GM12878 (cell line): ENCODE measurements at regions not wholly inside any gene's neighbourhood (a gene's known extent, or its start where the extent isn't known, plus 50 kb on each side); places are given as distances from the start of the nearest gene placed in this dataset.
"Not testable (repeated sequence)": the region's sequence is repeated elsewhere in the genome, so short reads cannot be mapped to it uniquely, and the experiment has no call there.

Source experiments
- ATAC-seq: fragments of 200-7000 bp; cut with Tn5 transposase; 3 replicates; pipeline ENCODE4 v1.9.1; 2020; ENCODE audit warnings: mild to moderate bottlenecking, moderate library complexity
- BruUV-seq: library from RNA; stranded (reverse); fragments of 400-500 nt; replicated peaks from 2 replicates; lab custom pipeline; 2021; lab: Mats Ljungman, UMichigan
- CTCF ChIA-PET: fragments of 300-600 bp; sonication (Branson Sonifier 250); formaldehyde crosslinking; extraction: SDS; loops from one replicate; lab custom pipeline; 2021; ENCODE audit warnings: inconsistent platforms; lab: Yijun Ruan, JAX
- POLR2A ChIA-PET: fragments of 350-600 bp; formaldehyde crosslinking; extraction: SDS; loops from one replicate; lab custom pipeline; 2021; ENCODE audit warnings: inconsistent platforms; lab: Charles Lee
- RAD21 ChIA-PET: fragments of 300-600 bp; sonication (Branson Sonifier 250); formaldehyde crosslinking; loops from one replicate; lab custom pipeline; 2023; ENCODE audit warnings: antibody characterized with exemption; ENCODE audit not compliant: unreplicated experiment; lab: Charles Lee
- SMC1A ChIA-PET: fragments of 300-600 bp; sonication (Branson Sonifier 250); formaldehyde crosslinking; loops from one replicate; lab custom pipeline; 2023; ENCODE audit not compliant: unreplicated experiment, uncharacterized antibody; lab: Charles Lee
- DNase-seq: peaks from one replicate; pipeline ENCODE4 v3.0.0-alpha.2; 2011; ENCODE audit warnings: low read depth, low spot score
- FAIRE-seq: peaks from 3 replicates; lab custom pipeline; 2011; peaks lifted over from hg19 to GRCh38; lab: Jason Lieb, UNC
- H2AFZ ChIP-seq: 2 replicates; pipeline ENCODE4 v1.6.0; 2011; ENCODE audit warnings: low read depth, low read length, control low read depth; ENCODE audit not compliant: control insufficient read depth
- H3K27ac ChIP-seq: 2 replicates; pipeline ENCODE4 v1.5.1; 2011; ENCODE audit warnings: control low read depth; ENCODE audit not compliant: control insufficient read depth, insufficient read depth
- H3K27me3 ChIP-seq, 2 experiments: replicated peaks in 1 of 2; 2 replicates each; pipeline versions ENCODE4 v1.6.0 to v1.6.1; 2011; ENCODE audit warnings: low read length in 1 of 2; ENCODE audit not compliant: control insufficient read depth in 2 of 2, insufficient read depth in 2 of 2
- H3K36me3 ChIP-seq, 2 experiments: 2 replicates each; pipeline ENCODE4 v1.5.1; 2011; ENCODE audit warnings: low read length in 1 of 2; ENCODE audit not compliant: control insufficient read depth in 2 of 2, insufficient read depth in 2 of 2
- H3K4me1 ChIP-seq: 2 replicates; pipeline ENCODE4 v1.6.1; 2011; ENCODE audit warnings: mild to moderate bottlenecking, low read length, moderate library complexity, mixed read lengths; ENCODE audit not compliant: control insufficient read depth, insufficient read depth
- H3K4me2 ChIP-seq: 2 replicates; pipeline ENCODE4 v1.6.0; 2011; ENCODE audit warnings: control low read depth; ENCODE audit not compliant: control insufficient read depth, insufficient read depth
- H3K4me3 ChIP-seq: fragments of 200-600 bp; sonication (generic); 2 replicates; pipeline ENCODE4 v1.5.1; 2016
- H3K79me2 ChIP-seq: 2 replicates; pipeline ENCODE4 v1.6.0; 2011; ENCODE audit warnings: low read length; ENCODE audit not compliant: control insufficient read depth, insufficient read depth
- H3K9ac ChIP-seq: 2 replicates; pipeline ENCODE4 v1.8.0; 2011; ENCODE audit warnings: low read length, control low read depth, mixed read lengths; ENCODE audit not compliant: control insufficient read depth, insufficient read depth
- H3K9me3 ChIP-seq: replicated peaks from 3 replicates; pipeline ENCODE4 v1.5.1; 2011; ENCODE audit warnings: mild to moderate bottlenecking, low read length; ENCODE audit not compliant: control insufficient read depth, insufficient read depth
- H4K20me1 ChIP-seq: 2 replicates; pipeline ENCODE4 v1.6.0; 2011; ENCODE audit not compliant: control insufficient read depth, insufficient read depth
- ATF7 ChIP-seq: fragments of 450-650 bp; IDR thresholded peaks from 2 replicates; pipeline ENCODE4 v1.6.1; 2016; ENCODE audit warnings: low read depth, mild to moderate bottlenecking
- E2F4 ChIP-seq: IDR thresholded peaks from 2 replicates; pipeline ENCODE4 v1.6.1; 2012; ENCODE audit warnings: low read depth, low read length, improper control_type of control experiment
- HDAC2 ChIP-seq: fragments of 200-600 bp; sonication (generic); IDR thresholded peaks from 2 replicates; pipeline ENCODE4 v1.6.1; 2017
- KAT2A ChIP-seq: conservative IDR thresholded peaks from 2 replicates; pipeline ENCODE4 v1.6.1; 2011; ENCODE audit warnings: low read depth, low read length; ENCODE audit not compliant: control insufficient read depth
- KLF5 ChIP-seq: fragments of 450-650 bp; IDR thresholded peaks from 2 replicates; pipeline ENCODE4 v1.6.1; 2014; ENCODE audit warnings: mild to moderate bottlenecking; ENCODE audit not compliant: partially characterized antibody
- NKRF ChIP-seq: fragments of 450-650 bp; conservative IDR thresholded peaks from 2 replicates; pipeline ENCODE4 v1.6.1; 2017; ENCODE audit warnings: mild to moderate bottlenecking, moderate library complexity
- POLR2A ChIP-seq: IDR thresholded peaks from 2 replicates; pipeline ENCODE4 v1.6.1; 2011; ENCODE audit warnings: low read depth, mild to moderate bottlenecking, low read length
- RELB ChIP-seq: fragments of 450-650 bp; IDR thresholded peaks from 2 replicates; pipeline ENCODE4 v1.6.1; 2017; ENCODE audit warnings: low read depth, mild to moderate bottlenecking, moderate library complexity
- RUNX3 ChIP-seq: IDR thresholded peaks from 2 replicates; pipeline ENCODE4 v1.6.1; 2012; ENCODE audit warnings: low read length, inconsistent platforms
- SPI1 ChIP-seq: IDR thresholded peaks from 2 replicates; pipeline ENCODE4 v1.6.1; 2011; ENCODE audit warnings: low read depth, mild to moderate bottlenecking, low read length, moderate library complexity, borderline replicate concordance; ENCODE audit not compliant: insufficient read depth
- ZBTB33 ChIP-seq: fragments of 450-650 bp; IDR thresholded peaks from 2 replicates; pipeline ENCODE4 v1.6.1; 2017; ENCODE audit warnings: mild to moderate bottlenecking
- ZSCAN29 ChIP-seq: fragments of 450-650 bp; IDR thresholded peaks from 2 replicates; pipeline ENCODE4 v1.6.1; 2017; ENCODE audit warnings: mild to moderate bottlenecking, moderate library complexity
- WGBS: methylation state at CpG from one replicate; pipeline ENCODE4 v1.1.6; 2016; ENCODE audit warnings: low lambda C conversion rate; ENCODE audit not compliant: insufficient replicate concordance, insufficient coverage; ENCODE audit errors: missing lambda C conversion rate; 5-methylcytosine and 5-hydroxymethylcytosine counted together
- in situ Hi-C: fragments of 300-500 bp; cut with MboI; formaldehyde crosslinking; loops from 9 replicates; pipeline ENCODE4 v1.14.3; 2018; ENCODE audit warnings: mixed read lengths
- intact Hi-C: fragments of 100-400 bp; cut with micrococcal nuclease; formaldehyde crosslinking; loops from one replicate; pipeline ENCODE4 v1.14.2; 2022; ENCODE audit not compliant: unreplicated experiment

- Histone ChIP-seq H3K27me3 (no peaks in the 10 kb centered on the region; a peak in 1 of 4 replicates), H3K9me3 (no peaks in the 10 kb centered on the region), H3K4me1 (no peaks in the 10 kb centered on the region), H4K20me1 (no peaks in the 10 kb centered on the region), H3K27ac (no peak overlapping the region), H3K79me2 (no peaks in the 10 kb centered on the region), H3K4me3 (no peak overlapping the region), H2AFZ (no peak overlapping the region), H3K9ac (no peak overlapping the region), H3K4me2 (no peak overlapping the region), H3K36me3 (no peaks in the 10 kb centered on the region)
- TF ChIP-seq ZSCAN29, result no peak
- TF ChIP-seq RELB, result no peak
- no peak for TF ChIP-seq SPI1
- no peak for TF ChIP-seq ZBTB33
- TF ChIP-seq KLF5, result no peak
- TF ChIP-seq HDAC2, result no peak
- TF ChIP-seq RUNX3, result no peak
- TF ChIP-seq KAT2A, result no peak
- no peak for TF ChIP-seq E2F4
- TF ChIP-seq ATF7, result no peak
- no peak for TF ChIP-seq POLR2A
- no peak for TF ChIP-seq NKRF
- FAIRE-seq (no peak), ATAC-seq (no peak), DNase-seq (no peak)
- SMC1A ChIA-PET, result interaction anchor here (1.0 kb wide), 1 partner anchor 341 kb away, joined by 3 read pairs; no protein-coding TSS in a partner anchor
- intact Hi-C loops, result no loop called here
- POLR2A ChIA-PET, result no interaction called here
- in situ Hi-C loops, result no loop called here
- RAD21 ChIA-PET, result no interaction called here
- WGBS, result 4% methylated on average over 4 of the region's 4 CpGs
- CTCF ChIA-PET, result interaction anchor here (1.1 kb wide), 1 partner anchor 14 kb away, joined by 4 read pairs; no protein-coding TSS in a partner anchor
- no TSS peak for BruUV-seq
Measured at GRCh38 chr14:31913370-31913769, 163.7 kb upstream of the ARHGAP5 start.

DNA sequence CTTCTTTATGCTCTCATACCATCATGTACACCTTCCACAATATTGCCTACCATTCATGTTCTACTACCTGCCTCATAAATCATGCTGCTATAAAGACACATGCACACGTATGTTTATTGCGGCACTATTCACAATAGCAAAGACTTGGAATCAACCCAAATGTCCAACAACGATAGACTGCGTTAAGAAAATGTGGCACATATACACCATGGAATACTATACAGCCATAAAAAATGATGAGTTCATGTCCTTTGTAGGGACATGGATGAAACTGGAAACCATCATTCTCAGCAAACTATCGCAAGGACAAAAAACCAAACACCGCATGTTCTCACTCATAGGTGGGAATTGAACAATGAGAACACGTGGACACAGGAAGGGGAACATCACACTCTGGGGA lies 158.8 kb upstream of the ARHGAP5 start:
- SMC1A ChIA-PET, DNase-seq, in situ Hi-C loops, intact Hi-C loops, H3K9ac ChIP-seq, H3K4me2 ChIP-seq, CTCF ChIA-PET, H4K20me1 ChIP-seq, ATAC-seq, H3K9me3 ChIP-seq, H3K27ac ChIP-seq, H3K79me2 ChIP-seq, H3K27me3 ChIP-seq, H3K36me3 ChIP-seq, H2AFZ ChIP-seq, H3K4me1 ChIP-seq, BruUV-seq, RAD21 ChIA-PET, POLR2A ChIA-PET, H3K4me3 ChIP-seq, FAIRE-seq: not testable (repeated sequence)
- 100% methylated on average over 4 of the region's 7 CpGs for WGBS
